GM12872 (cell line): ENCODE measurements at regions not wholly inside any gene's neighbourhood (a gene's known extent, or its start where the extent isn't known, plus 50 kb on each side); places are given as distances from the start of the nearest gene placed in this dataset.

ENCODE experiments used
- CTCF ChIP-seq: IDR thresholded peaks from 3 replicates; pipeline ENCODE4 v1.5.1; 2011; ENCODE audit warnings: low read depth, mild to moderate bottlenecking, low read length, moderate library complexity; ENCODE audit not compliant: insufficient read depth

- TF ChIP-seq CTCF: no peak
Observed at GRCh38 chr10:90993340-90993739, 72.5 kb upstream of the ANKRD1 start.

DNA sequence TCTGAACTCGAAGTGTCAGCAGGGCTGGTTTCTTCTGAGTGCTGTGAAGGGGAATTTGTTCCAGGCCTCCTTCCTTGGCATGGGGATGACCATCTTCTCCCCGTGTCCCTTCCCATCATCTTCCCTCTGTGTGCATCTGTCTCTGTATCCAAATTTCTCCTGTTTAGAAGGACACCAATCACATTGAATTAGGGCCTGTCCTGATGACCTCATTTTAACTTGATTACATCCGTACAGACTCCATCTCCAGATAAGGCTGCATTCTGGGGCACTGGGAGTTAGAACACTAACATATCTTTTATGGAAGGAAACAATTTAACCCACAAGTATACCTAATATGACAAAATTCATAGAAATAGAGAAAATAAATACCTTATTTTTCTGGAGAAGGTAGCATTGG lies 76.8 kb upstream of the ANKRD1 start:
- TF ChIP-seq CTCF: no peak

- no peak for TF ChIP-seq CTCF
Observed at GRCh38 chr10:90998733-90999511, 78.0 kb upstream of the ANKRD1 start.

DNA sequence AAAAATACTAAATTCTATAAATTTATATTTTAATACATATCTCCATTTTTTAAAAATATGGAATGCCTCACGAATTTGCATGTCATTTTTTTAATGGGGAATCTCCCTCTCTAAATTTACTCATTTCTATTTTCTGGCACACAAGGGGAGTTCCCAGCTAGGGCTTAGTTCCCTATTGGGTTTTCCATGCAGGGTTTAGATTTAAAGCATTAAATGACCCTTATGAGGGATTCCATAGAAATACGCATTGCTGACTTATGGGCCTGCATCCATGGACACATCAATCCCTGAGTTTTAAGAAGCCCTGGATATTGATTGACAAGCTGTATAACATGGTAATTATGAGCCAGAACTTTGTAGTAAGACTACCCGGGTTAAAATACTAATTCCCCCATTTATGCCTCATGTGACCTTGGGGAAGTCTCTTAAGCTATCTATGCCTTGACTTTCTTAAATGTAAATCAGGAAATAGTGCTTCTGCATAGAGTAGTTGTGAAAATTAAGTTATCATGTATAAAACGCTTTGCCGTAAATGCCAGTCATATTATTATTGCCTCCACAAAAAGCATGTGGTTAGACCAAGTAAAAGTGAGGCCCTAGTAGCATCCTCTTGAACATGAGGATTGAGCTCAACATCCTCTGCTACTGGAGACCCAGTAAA lies 78.8 kb upstream of the ANKRD1 start:
- no peak for TF ChIP-seq CTCF

DNA sequence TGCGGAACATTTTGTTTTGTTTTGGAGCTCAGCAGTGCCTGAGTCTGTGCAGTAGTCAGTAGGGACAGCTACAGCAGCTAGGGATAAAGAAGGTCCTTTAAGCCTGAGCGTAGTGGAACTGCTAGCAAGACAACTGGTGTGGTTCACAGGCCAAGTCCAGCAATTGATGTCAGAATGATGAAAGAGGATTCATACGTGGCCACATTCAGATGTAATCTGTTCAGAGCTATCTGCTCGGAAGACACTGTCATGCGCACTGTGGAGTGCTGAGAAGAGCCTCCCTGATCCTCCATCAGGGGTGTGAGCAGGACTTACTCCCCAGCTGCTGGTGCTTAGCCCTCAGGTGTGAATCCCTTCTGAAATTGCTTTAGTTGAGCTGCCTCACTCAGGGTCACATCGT lies 79.6 kb upstream of the ANKRD1 start:
- no peak for TF ChIP-seq CTCF

DNA sequence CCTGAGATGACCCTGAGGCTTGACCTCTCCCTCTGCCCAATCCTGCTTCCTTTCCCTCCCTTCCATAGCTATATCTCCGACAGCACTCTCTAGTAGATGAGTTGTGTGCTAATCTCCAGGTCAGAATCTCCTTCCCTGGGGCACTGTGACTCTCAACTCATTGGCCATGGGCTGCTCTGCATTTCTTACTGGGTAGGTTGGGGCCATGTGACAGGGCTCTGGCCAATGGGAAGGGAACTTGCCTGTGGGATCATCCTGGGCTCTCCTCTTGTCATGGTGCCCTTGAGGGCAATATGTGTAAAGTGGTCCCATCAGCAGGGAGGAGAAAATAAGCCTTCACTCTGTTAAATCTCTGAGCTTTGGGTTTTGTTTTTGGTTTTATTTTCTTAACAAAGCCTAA lies 80.1 kb upstream of the ANKRD1 start:
- no peak for TF ChIP-seq CTCF

GRCh38 chr10:91002656-91003055 lies 81.8 kb upstream of the ANKRD1 start:
- no peak for TF ChIP-seq CTCF
